HG03460 (cell line): ENCODE measurements at regions not wholly inside any gene's neighbourhood (a gene's known extent, or its start where the extent isn't known, plus 50 kb on each side); places are given as distances from the start of the nearest gene placed in this dataset.

ENCODE experiments used
- ATAC-seq: cut with Tn5 transposase; IDR thresholded peaks from one replicate; pipeline ENCODE4 v1.9.1; 2021; ENCODE audit not compliant: unreplicated experiment

DNA sequence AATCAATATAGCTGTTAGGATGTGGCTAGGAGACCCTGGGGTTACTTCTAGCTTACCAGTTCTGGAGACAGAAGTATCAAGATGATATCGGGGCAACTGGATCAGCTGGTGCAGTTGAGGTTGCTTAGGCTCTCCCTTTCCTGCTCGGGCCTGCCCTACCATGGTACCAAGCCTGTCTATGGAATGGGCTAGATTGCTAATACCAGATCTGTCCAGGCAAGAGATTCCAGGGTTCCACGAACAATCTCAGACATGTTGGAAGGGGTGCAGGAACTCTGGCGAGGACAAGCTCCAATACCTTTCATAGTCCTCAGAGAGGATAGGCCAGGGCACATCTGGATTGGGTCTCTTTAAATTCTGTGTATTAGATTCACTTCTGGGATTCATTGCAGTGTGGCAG lies 53.8 kb downstream of the ADM start:
- no peak for ATAC-seq

DNA sequence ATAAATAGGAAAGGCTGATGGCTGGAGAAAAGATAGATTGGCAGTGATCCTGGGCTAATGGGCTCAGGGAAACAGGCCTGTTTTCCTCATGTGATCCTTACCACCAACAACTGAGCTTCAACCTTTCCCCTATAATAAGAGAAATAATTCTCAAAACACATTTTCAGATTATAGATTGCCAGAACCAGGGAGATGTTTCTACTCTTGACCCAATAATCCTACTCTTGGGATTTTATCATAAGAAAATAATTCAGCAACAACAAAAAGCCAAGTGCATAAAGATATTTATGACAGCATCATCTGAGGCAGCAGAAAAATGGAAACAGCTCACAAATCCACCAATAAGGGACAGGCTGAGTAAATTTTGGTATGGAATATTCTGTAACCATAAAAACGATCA lies 54.3 kb downstream of the ADM start:
- ATAC-seq, result no peak

DNA sequence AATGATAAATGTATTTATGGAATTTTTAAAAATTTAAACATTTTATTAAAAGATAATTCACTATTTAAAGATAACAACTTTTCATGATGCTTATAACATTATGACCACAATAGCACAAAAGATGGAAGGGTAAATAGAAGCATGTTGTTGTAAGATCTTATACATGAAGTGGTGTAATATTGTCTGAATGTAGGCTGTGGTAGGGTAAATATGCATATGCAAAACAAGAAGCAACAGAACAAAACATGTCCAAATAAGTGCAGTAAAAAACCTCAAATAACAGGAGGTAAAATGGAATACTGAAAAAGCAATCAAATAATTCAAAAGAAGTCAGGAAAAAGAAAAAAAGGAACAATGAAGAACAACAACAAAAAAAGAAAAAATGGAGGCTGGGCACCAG lies 56.0 kb downstream of the ADM start:
- no peak for ATAC-seq

DNA sequence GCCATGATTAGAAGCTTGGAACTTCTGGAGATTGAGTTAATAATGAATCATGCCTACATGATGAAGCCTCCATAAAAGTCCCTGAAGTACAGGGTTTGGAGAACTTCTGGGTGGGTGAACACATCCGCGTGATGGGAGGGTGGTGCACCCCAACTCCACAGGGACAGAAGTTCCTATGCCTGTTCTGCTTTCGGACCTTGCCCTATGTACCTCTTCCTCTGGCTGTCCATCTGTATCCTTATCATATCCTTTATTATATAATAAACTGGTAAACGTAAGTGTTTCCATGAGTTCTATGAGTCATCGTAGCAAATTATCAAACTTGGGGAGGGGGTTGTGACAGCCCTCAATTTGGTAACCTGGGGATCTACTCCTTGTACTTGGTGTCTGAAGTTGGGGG lies 60.2 kb downstream of the ADM start:
- no peak for ATAC-seq

DNA sequence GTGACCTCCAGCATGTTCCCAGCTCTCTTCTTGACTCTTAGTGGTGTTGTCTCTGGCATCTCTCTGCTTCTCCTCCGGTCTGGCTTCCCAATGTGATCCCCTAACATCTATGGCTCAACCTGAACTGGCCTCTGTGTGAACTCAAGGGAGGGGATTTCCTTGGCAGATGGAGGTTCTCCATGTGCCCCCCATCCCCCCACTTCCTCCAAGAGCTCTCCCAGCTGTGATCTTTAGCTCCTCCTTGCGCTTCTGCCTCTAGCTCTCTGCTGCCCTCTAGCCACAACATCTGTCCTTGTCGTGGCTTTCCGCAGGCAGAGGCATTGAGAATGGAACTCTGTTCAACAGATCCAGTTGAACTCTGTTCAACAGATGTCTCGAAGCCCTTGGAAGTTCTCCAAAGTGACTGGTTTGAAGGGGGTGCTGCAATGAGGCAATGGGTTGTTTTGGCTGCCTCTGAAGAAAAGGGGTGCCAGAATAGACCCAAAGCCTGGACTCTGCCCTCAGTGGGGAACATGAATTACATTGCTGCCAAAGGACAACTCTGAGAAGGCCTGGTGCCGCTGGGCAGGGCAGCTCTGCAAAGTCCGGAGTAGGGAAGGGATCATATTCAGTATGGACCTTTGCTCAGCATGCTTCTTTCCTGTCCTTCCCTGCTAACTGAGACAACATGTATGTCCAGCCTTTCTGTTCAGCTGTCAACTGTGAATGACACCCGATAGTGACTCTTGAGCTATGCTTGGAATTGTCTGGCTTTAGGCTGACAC lies 61.9 kb downstream of the ADM start:
- ATAC-seq, result peak; percentile 66

DNA sequence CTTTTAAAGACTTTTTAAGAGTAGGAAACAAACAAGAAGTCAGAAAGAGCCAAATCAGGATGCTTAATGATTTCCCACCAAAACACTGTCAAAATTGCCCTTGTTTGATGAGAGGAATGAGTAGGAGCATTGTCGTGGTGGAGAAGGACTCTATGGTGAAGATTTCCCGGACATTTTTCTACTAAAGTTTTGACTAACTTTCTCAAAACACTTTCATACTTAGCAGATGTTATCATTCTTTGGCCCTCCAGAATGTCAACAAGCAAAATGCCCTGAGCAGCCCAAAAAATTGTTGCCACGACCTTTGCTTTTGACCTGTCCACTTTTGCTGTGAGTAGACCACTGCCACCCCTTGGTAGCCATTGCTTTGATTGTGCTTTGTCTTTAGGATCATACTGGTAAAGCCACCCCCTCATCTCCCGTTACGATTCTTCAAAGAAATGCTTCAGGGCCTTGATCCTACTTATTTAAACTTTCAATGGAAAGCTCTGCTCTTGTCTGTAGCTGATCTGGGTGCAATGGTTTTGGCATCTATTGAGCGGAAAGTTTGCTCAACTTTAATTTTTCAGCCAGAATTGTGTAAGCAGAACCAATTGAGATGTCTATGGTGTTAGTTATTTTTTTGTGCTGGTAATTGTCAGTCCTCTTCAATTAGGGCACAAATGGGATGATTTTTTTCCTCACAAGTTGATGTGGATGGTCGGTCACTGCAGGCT lies 67.2 kb downstream of the ADM start:
- ATAC-seq, result no peak

DNA sequence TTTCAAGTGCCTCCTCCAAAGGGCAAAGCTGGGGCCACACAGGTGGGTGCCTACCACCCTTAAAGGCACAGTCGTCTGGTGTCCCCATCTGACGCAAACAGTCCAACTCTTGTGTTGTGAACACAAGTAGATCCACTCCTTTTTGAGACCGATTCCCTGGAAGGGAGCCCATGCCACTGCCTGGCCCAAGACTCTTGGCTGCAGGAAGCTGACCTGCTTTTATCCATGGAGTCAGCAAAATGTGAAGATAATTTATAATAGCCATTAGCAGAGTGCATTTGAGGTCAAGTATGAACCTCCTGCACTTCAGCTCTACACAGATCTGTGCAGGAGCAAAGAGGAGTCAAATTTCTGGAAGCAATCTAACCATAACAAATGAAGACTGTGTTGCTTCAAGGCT lies 68.5 kb downstream of the ADM start:
- ATAC-seq, result no peak

DNA sequence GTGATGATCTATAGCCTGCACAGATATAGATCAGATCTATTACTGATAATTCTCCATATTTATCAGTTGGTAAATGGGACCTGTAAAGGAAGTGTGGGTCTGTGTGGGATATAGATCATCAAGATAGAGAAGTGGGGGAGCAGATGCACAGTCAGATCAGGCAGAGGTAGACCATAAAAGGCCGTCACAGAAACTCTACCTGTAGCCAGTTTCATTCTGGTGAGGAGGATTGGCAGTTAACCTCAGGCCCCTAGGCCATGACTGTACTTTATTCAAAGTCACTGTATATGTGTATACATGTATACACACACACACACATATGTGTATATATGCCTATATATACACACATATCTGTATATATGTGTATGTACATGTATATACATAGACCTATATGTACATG lies 69.1 kb downstream of the ADM start:
- ATAC-seq, result no peak

DNA sequence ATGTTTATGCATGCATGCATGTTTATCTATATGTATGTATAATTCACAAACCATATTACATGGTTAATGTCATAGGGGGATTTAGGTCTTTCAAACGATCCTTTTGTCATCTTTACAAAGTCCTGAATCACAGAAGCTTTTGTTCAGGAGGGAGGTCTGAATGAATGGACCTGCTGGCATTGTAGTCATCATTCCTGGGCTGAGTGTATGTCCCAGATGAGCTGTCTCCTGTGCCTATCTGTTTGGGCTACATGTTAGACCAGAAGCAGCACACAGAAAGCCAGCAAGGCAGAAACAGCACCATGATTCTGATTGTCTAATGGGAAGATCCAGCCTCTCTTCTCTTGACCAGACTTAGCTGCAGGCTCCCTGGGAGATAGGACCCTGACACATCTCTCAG lies 69.5 kb downstream of the ADM start:
- no peak for ATAC-seq

DNA sequence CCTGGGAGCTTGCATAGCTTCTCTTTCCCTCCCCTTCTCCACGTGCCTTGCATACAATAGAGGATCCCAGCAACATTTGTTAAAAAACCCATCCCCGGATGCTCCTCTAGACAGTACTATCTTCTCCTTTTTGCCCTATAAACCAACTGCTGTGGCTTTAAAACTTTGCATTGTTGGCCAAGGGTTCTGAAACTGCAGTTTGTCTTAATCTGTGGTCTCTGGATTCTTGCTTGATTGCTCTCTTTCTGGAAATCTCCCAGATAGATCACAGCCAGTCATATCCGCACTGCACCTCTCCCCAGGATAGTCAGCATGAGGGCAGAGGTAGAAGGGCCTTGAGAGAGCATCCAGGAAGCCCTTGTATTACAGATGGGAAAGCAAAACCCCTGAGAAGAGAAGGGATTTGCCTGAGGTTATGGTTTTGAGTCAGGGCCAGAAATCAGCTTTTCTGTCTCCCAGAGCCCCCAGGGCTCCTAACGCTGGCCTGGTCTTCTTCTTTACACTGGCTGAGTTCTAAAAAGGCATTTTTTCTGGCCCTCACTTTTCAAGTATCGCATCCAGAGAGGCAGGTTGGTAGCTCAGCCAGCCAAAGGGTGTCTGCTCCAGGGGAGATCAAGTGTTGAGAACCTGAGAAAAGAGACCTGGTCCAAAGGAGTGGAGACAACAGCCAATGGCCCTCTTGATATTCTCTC lies 70.6 kb downstream of the ADM start:
- no peak for ATAC-seq

DNA sequence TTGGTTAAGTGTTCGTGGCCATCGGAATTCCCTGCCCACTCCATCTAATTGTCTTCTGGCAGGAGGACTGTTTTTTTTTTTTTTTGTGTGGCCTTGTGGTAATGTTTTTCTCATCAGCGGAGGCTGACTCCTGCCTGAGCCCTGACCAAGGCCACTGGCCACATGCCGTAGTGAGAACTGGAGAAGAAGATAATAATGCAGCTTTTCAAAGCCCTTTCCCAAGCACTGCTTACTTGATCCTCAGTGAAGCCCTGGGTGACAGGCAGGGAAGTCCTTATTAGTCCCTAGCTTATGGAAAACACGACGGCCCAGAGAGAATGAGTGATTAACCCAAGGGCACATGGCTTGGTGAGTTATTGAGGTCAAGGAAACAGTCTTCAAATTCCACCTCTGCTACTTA lies 71.2 kb downstream of the ADM start:
- ATAC-seq, result no peak

DNA sequence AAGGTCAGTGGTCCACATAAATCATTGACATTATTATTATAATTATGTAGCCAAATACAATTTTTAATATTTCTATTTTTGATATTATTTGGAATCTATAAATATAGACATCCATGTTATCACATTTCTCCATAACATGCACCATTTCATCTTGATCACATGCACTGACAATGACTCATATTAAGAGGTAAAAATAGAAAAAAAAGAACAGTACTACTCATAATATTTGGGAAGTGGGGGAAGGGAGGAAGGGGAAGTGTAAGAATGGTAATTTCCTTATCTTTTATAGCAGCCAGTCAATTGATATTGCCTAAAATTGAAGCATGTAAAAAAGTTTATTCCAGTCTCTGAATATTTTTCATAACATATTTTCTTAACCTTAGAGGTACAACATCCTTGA lies 72.3 kb downstream of the ADM start:
- no peak for ATAC-seq

DNA sequence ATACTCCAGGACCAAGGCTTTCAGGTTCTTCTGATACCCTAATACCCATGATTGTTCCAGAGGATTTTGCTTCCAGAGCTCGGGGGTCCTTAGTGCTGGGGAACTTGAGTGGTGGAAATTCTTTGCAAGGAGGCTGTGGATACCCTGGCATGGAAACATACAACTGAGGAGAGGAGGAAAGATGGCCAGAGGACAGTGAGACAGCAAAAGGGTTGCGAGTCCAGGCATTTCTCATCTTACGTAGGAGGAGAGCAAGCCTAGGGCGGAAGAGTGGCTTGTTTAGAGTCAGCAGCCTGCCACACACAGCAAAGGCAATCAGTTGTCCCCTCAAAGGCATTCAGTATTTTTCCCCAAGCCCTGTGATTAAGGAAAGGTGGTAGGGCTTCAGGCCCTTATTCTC lies 73.5 kb downstream of the ADM start:
- ATAC-seq, result no peak

DNA sequence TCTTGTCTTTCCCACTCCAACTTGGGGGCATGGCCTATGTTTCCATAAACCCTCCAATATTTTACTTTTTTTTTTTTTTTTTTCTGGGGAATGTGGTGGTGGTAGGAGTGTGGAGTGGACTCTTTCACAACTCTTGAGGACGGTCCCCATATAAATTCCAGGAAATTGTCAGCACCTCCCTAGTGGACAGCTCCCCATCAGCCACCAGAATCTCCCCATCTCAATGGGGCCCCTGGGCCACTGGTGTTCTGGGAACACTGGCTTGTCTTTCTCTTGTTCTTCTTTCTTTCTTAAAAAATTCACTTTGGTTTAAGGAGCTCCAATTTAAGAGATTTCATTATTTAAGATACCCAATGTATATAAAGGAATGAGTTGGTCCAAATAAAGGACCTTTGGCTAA lies 74.1 kb downstream of the ADM start:
- ATAC-seq, result no peak

DNA sequence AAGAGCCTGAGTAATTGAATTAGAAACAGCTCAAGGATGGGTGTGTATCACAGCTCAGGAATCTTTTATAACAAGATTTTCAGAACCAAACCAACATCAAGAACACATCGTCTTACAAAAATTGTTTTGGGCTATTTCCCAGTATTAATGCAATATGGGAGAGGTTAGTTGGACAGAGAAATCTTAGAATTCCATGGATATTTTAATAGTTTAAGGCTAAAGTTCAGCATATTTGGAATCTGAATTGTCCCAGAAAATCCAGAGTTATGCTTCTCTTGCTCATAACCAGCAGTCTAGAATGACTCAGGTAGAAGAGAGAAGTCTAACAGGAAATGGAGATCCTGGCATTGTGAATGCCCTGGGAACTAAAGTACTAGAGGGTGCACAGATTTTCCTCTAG lies 74.6 kb downstream of the ADM start:
- no peak for ATAC-seq

DNA sequence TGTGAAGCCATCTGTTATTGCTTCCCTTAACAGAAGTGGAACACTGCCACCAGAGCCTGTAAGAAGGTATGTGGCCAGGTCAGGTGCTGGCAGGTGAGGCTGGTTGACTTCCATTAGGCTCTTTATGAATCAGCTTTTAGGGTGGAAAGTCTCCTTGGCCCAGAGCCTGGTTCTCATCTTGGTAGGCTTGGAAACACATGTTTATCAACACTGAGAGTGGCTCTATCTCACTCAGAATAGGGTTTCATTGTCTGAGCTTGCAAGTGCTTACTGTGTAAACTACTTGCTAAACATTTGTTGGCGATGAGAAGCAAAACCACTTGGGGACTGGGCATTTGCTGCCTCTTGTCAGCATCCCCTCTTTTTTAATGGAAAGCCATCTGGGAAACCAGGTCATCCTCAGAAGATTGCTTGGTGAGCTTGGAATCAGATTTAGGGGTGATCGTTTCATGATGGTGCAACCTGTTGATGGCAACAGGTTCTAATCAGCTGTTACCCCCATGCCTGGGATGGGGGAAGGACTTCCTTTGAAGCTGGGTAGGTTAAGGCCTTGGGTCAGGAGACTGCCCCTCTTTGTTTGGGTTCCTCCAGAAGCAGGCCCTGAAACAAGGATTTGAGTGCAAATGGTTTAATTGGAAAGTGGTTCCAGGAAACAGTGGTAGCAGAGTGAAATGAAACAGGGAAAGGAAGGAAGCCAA lies 75.0 kb upstream of the AMPD3 start:
- no peak for ATAC-seq

DNA sequence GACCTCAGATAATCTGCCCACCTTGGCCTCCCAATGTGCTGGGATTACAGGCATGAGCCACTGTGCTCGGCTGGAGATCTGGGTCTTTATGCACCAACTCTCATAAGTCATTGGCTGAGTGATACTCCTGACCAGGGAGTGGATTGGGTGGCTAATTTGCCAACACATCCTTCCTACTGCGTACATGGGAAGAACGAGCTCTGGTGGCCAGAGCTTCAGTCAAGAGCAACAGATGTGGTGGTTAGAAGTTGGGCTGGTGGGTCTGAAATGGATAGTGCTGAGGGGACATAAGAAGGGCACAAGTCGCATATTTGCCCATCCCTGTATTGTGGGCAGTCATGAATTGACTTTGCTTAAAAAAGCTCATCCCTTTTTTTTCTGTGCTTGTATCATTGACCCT lies 74.1 kb upstream of the AMPD3 start:
- ATAC-seq, result no peak

DNA sequence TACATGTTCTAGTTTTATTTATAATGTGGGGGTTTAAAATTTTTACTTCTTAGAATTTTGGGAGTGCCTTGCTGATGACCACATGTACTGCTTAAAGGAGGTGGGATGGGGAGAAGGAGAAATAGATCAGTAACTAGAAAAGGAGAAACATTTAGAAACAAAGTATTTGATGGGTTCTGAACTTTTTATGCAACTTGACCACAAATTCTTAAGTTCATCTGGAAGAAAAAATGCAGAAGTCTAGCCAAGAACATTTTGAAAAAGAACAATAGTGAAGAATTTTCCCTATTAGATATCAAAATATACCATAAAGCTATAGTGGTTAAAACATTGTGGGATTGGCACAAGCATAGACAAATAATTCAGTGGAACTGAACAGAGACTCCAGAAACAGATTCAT lies 73.3 kb upstream of the AMPD3 start:
- no peak for ATAC-seq

DNA sequence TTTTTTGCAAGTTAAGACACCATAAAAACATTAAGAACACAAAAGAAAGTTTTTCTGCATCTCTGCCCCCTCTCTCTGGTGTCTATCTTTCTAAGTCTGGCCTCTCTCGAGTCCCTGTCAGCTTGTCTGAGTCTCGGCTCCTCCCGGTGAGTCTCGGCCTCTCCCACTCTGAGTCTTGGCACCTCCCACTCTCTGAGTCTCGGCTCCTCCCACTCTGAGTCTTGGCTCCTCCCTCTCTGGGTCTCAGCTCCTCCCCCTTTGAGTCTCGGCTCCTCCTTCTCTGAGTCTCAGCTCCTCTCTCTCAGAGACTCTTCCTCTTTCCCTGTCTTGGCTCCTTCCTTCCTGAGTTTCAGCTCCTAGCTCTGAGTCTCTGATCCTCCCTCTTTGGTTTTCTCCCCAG lies 72.5 kb upstream of the AMPD3 start:
- ATAC-seq, result no peak

DNA sequence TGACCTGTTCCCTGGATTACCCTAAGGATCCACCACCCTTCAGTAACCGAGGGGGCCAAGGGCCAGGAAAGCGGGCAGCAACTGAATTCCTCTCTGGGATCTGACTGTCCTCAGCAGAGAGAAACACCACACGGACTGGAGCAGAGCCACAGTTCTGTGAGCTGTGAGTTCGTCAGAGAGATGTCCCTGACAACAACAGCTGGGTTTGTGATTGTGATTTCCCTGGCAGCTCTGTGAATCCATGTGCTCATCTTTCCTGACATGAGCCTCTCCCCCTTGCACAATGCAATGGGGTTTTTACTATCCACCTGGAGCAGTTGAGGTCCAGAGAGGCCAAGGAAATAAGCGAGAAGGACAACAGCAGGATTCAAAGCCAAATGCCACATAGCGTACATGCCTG lies 69.4 kb upstream of the AMPD3 start:
- ATAC-seq, result no peak

DNA sequence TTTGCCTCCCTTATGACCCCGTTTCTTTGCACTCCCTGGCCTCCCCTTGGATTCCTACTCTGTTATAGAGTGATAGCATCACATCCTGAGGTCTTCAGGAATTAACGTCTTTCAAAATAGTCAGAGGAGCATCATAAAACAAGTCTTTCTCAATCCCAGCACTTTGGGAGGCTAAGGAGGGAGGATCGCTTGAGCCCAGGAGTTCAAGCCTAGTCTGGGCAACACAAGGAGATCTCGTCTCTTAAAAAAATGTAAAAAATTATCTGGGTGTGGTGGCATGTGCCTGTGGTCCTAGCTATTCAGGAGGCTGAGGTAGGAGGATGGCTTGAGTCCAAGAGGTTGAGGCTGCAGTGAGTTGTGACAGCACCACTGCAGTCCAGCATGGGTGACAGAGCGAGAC lies 68.7 kb upstream of the AMPD3 start:
- ATAC-seq, result no peak

DNA sequence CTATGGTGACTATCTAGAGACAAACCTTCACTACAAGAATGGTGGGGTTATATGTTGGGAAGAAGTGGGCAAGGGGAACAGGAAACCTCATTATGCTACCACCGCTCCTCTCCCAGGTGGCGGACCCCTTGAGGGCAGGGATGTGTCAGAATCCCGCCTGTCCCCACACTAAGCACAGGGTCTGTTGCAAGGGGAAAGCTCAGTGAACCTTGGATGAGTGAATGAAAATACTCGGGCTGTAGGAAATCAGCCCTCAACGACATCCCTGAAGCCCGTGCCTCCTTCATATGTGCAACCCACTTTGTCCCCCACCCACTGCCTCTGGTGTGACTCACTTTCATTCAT lies 68.2 kb upstream of the AMPD3 start:
- ATAC-seq, result no peak
